ENCODE measurements at regions not wholly inside any gene's neighbourhood (a gene's known extent, or its start where the extent isn't known, plus 50 kb on each side); places are given as distances from the start of the nearest gene placed in this dataset.

DNA sequence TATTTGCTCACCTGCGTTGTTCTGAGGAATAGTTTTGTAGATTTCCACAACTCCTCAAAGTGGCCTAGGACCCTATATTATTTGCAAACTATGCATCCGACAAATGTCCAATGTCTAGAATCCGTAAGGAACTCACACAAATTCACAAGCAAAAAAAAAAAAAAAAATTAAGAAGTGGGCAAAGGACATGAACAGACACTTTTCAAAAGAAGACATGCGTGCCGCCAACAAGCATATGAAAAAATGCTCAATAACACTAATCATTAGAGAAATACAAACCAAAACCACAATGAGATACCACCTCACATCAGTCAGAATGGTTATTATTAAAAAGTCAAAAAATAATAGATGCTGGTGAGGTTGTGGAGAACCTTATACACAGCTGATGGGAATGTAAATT is 398.5 kb upstream of the PROK2 start:
- TF ChIP-seq, protein P1, sequence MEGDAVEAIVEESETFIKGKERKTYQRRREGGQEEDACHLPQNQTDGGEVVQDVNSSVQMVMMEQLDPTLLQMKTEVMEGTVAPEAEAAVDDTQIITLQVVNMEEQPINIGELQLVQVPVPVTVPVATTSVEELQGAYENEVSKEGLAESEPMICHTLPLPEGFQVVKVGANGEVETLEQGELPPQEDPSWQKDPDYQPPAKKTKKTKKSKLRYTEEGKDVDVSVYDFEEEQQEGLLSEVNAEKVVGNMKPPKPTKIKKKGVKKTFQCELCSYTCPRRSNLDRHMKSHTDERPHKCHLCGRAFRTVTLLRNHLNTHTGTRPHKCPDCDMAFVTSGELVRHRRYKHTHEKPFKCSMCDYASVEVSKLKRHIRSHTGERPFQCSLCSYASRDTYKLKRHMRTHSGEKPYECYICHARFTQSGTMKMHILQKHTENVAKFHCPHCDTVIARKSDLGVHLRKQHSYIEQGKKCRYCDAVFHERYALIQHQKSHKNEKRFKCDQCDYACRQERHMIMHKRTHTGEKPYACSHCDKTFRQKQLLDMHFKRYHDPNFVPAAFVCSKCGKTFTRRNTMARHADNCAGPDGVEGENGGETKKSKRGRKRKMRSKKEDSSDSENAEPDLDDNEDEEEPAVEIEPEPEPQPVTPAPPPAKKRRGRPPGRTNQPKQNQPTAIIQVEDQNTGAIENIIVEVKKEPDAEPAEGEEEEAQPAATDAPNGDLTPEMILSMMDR (IDR thresholded peaks at IDR 0.05) = no peak
- no peak for TF ChIP-seq POLR2A (IDR thresholded peaks at IDR 0.05; ENCODE audit: low read depth)

Measured in esophagus muscularis mucosa (tissue), 3 donors.